ENCODE measurements at regions not wholly inside any gene's neighbourhood (a gene's known extent, or its start where the extent isn't known, plus 50 kb on each side); places are given as distances from the start of the nearest gene placed in this dataset.

DNA sequence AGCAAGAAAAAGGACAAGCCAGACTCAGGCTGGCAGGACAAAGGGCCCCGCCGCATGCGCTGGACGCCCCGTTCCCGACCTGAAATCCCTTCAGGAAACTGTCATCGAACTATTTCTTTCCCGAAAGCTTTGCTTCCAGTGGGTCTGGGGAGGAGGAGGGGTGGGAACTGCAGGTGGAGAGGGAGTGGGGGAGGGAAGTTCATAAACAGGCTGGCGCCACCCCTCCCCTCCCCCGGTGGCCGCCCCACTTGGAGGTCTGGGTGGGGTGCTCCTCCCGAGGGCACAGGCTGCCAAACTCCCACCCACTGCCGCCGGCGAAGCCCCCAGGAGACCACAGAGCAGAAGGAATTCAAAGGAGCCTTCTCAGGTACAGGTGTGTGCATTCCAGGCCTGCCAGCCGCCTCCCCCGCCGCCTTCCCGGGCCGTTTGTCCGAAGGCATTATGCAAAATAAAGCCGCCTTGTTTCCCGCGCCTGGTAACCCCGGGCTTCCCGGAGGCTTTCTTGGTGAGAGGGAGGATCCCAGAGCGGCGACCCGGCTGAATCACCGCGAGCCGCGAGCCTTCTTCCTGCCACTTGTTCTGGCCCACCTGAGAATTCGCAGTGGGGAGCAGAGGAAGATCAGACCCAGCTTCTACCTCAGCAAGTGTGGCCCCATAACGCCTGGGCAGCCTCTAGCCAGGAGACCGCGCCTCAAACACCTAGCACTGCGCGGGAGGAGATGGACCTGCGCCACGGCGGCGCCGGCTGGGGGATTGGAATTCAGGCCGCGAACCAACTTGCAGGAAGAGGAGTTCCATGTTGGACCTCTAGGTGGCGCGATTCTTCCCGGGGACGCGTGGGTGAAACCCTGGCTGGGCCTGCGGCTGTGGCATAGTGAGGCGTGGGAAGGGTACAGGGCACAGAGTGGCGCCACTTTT, 101.9 kb downstream of the FOXI3 start:
- H3K36me3 ChIP-seq (replicated peaks in 1 of 2; ENCODE audit: control insufficient read depth in 1 of 2, insufficient read depth in 2 of 2, low read length in 2 of 2), result no peaks in the 10 kb centered on the region
- H3K9me3 Mint-ChIP-seq, result peaks cover 0 to 11% (median 3%) of the 10 kb centered on the region in 7 donors
- H3K9ac ChIP-seq (ENCODE audit: insufficient read depth, low read length, poor library complexity, severe bottlenecking), result no peak overlapping the region
- H4K20me1 ChIP-seq (ENCODE audit: insufficient read depth, low read length), result no peaks in the 10 kb centered on the region
- H3K4me1 Mint-ChIP-seq, result peaks cover 2% of the 10 kb centered on the region
- peak; percentile 3 to 24 (median 3) for DNase-seq
- H3K4me3 Mint-ChIP-seq, result peak overlapping the region in 1 of 2 donors; percentile 81
- H3K4me2 ChIP-seq (replicated peaks; ENCODE audit: extremely low read depth, low read length, poor library complexity, severe bottlenecking), result peak overlapping the region; percentile 19
- intact Hi-C loops (cut with micrococcal nuclease), result no loop called here
- H3K4me1 ChIP-seq (ENCODE audit: control insufficient read depth in 1 of 2, insufficient read depth in 2 of 2, low read length in 2 of 2), result peaks cover 0 to 3% of the 10 kb centered on the region in 2 donors
- H3K36me3 Mint-ChIP-seq, result no peaks in the 10 kb centered on the region
- no peak overlapping the region for H3K27ac Mint-ChIP-seq
- WGBS (ENCODE audit: insufficient coverage), result 13% methylated on average over 40 of the region's 54 CpGs
- H3K27me3 Mint-ChIP-seq (ENCODE audit: low read depth in 3 of 3), result peaks cover 33 to 47% (median 34%) of the 10 kb centered on the region in 3 donors
- H3K4me3 ChIP-seq (replicated peaks in 1 of 3; ENCODE audit: low read depth in 2 of 3, low read length in 3 of 3), result no peak overlapping the region
- no peak overlapping the region for H3K27ac ChIP-seq (ENCODE audit: low read depth in 1 of 2, low read length in 2 of 2)
- peak; percentile 74 for TF ChIP-seq CTCF (IDR thresholded peaks at IDR 0.05)
- no peaks in the 10 kb centered on the region for H3K9me3 ChIP-seq (replicated peaks in 1 of 2; ENCODE audit: control insufficient read depth in 1 of 2, insufficient read depth in 1 of 2, low read length in 2 of 2)
- no peaks in the 10 kb centered on the region for H3K79me2 ChIP-seq (ENCODE audit: insufficient read depth, low read length)
- peak overlapping the region; percentile 56 for H2AFZ ChIP-seq (ENCODE audit: insufficient read depth, low read depth, low read length, poor library complexity, severe bottlenecking)
- peaks cover 5 to 22% of the 10 kb centered on the region in 2 donors for H3K27me3 ChIP-seq (ENCODE audit: control insufficient read depth in 2 of 2, insufficient read depth in 2 of 2, low read length in 2 of 2)

DNA sequence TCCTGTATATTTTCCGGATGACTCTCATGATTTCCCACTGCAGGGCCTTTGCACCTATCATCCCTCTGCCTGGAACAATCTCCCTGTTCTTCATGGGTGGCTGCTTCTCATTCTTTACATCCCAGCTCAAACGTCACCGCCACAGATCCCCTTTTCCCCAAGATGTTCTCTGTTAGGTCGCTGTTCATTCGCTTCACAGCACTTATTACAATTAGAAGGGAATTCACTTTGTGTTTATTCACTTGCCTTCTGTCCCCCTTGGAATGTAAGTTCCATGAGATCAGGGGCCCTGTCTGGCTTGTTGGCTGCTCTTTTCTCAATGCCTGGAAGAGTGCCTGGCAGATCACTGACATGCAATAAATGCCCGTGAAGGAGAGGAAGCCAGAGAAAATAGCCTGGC, 106.7 kb downstream of the FOXI3 start:
- Mint-ChIP-seq H3K27me3 (ENCODE audit: low read depth in 3 of 3) (peaks cover 20 to 28% (median 25%) of the 10 kb centered on the region in 3 donors), H3K4me3 (no peak overlapping the region), H3K9me3 (peaks cover 0 to 7% (median 2%) of the 10 kb centered on the region in 7 donors), H3K4me1 (peaks cover 5% of the 10 kb centered on the region), H3K36me3 (no peaks in the 10 kb centered on the region), H3K27ac (no peak overlapping the region)
- H3K4me1 ChIP-seq (ENCODE audit: control insufficient read depth in 1 of 2, insufficient read depth in 2 of 2, low read length in 2 of 2), result peaks cover 0 to 3% of the 10 kb centered on the region in 2 donors
- H3K27ac ChIP-seq (ENCODE audit: low read depth in 1 of 2, low read length in 2 of 2), result no peak overlapping the region
- peaks cover 1 to 14% of the 10 kb centered on the region in 2 donors for H3K27me3 ChIP-seq (ENCODE audit: control insufficient read depth in 2 of 2, insufficient read depth in 2 of 2, low read length in 2 of 2)
- H3K36me3 ChIP-seq (replicated peaks in 1 of 2; ENCODE audit: control insufficient read depth in 1 of 2, insufficient read depth in 2 of 2, low read length in 2 of 2), result no peaks in the 10 kb centered on the region
- no peak for TF ChIP-seq CTCF (IDR thresholded peaks at IDR 0.05)
- no peaks in the 10 kb centered on the region for H4K20me1 ChIP-seq (ENCODE audit: insufficient read depth, low read length)
- 93% methylated on average over 4 of the region's 6 CpGs for whole genome bisulfite sequencing (ENCODE audit: insufficient coverage)
- H3K79me2 ChIP-seq (ENCODE audit: insufficient read depth, low read length), result no peaks in the 10 kb centered on the region
- H3K4me3 ChIP-seq (replicated peaks in 1 of 3; ENCODE audit: low read depth in 2 of 3, low read length in 3 of 3), result no peak overlapping the region
- no peak for DNase-seq
- no peak overlapping the region for H3K9ac ChIP-seq (ENCODE audit: insufficient read depth, low read length, poor library complexity, severe bottlenecking)
- no peak overlapping the region for H3K4me2 ChIP-seq (replicated peaks; ENCODE audit: extremely low read depth, low read length, poor library complexity, severe bottlenecking)
- intact Hi-C loops (cut with micrococcal nuclease), result no loop called here
- no peak overlapping the region for H2AFZ ChIP-seq (ENCODE audit: insufficient read depth, low read depth, low read length, poor library complexity, severe bottlenecking)
- no peaks in the 10 kb centered on the region for H3K9me3 ChIP-seq (replicated peaks in 1 of 2; ENCODE audit: control insufficient read depth in 1 of 2, insufficient read depth in 1 of 2, low read length in 2 of 2)

Data from CD14-positive monocyte (primary cell).